Calu3 (cell line): ENCODE measurements at regions not wholly inside any gene's neighbourhood (a gene's known extent, or its start where the extent isn't known, plus 50 kb on each side); places are given as distances from the start of the nearest gene placed in this dataset.
A peak's percentile ranks its signal among the peaks of the same experiment; 100 is the strongest.

ENCODE experiments used
- BruUV-seq: library from RNA; stranded (reverse); fragments of 400-500 nt; replicated peaks from 2 replicates; lab custom pipeline; 2021; lab: Mats Ljungman, UMichigan
- CTCF ChIA-PET: fragments of 300-600 bp; sonication (Branson Sonifier 250); formaldehyde crosslinking; loops from one replicate; lab custom pipeline; 2022; ENCODE audit warnings: antibody characterized with exemption; lab: Charles Lee
- DNase-seq: peaks from one replicate; pipeline ENCODE4 v3.0.0; 2022
- H3K27ac Mint-ChIP-seq: one replicate; pipeline ENCODE4 v1.8.0; 2022; ENCODE audit warnings: mixed read lengths; ENCODE audit not compliant: unreplicated experiment
- H3K27me3 Mint-ChIP-seq: one replicate; pipeline ENCODE4 v1.8.0; 2022; ENCODE audit warnings: mixed read lengths; ENCODE audit not compliant: unreplicated experiment
- H3K36me3 Mint-ChIP-seq: one replicate; pipeline ENCODE4 v1.8.0; 2022; ENCODE audit warnings: mild to moderate bottlenecking, moderate library complexity, mixed read lengths; ENCODE audit not compliant: insufficient read depth, unreplicated experiment
- H3K4me1 Mint-ChIP-seq: one replicate; pipeline ENCODE4 v1.8.0; 2022; ENCODE audit warnings: mild to moderate bottlenecking, low read depth, mixed read lengths; ENCODE audit not compliant: unreplicated experiment
- H3K4me3 Mint-ChIP-seq: one replicate; pipeline ENCODE4 v1.8.0; 2022; ENCODE audit warnings: mild to moderate bottlenecking, low read depth, moderate library complexity, mixed read lengths; ENCODE audit not compliant: unreplicated experiment
- H3K9me3 Mint-ChIP-seq: one replicate; pipeline ENCODE4 v1.8.0; 2022; ENCODE audit warnings: low read depth, mixed read lengths; ENCODE audit not compliant: unreplicated experiment
- CTCF ChIP-seq: fragments of 200-600 bp; IDR thresholded peaks from one replicate; pipeline ENCODE4 v1.8.0; 2022; ENCODE audit warnings: antibody characterized with exemption; ENCODE audit not compliant: unreplicated experiment
- intact Hi-C: fragments of 100-400 bp; cut with micrococcal nuclease; formaldehyde crosslinking; loops from one replicate; pipeline ENCODE4 v1.10.0; 2022; ENCODE audit not compliant: unreplicated experiment

DNA sequence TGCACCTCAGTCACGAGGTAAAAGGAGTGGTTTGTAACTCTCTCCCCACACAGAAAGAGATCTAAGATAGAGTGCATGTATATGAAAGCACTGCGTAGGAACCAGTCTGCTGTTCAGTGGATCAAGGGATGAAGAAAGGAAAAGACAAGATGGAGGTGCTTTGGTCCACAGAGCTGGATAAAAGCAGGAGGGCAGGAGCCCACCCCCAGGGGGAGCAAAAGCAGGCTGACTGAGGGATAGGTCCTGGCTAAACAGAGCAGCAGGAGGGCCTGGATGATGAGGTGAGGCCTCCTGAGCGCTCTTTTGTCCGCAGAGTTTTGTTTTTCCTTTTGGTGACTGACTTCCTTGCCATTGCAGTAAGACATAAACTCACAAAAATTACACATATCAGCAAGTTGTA lies 293.5 kb upstream of the C9orf72 start:
- no TSS peak for BruUV-seq
- Mint-ChIP-seq H3K4me1 (peaks cover 19% of the 10 kb centered on the region), H3K36me3 (no peaks in the 10 kb centered on the region), H3K9me3 (no peaks in the 10 kb centered on the region), H3K27ac (no peak overlapping the region), H3K27me3 (no peaks in the 10 kb centered on the region), H3K4me3 (no peak overlapping the region)
- intact Hi-C loops: no loop called here
- no peak for DNase-seq
- TF ChIP-seq CTCF: no peak
- CTCF ChIA-PET: no interaction called here

- Mint-ChIP-seq H3K36me3 (no peaks in the 10 kb centered on the region), H3K4me3 (no peak overlapping the region), H3K27me3 (peaks cover 17% of the 10 kb centered on the region), H3K4me1 (peaks cover 11% of the 10 kb centered on the region), H3K9me3 (no peaks in the 10 kb centered on the region), H3K27ac (no peak overlapping the region)
- CTCF ChIA-PET: no interaction called here
- peak; percentile 49 for DNase-seq
- intact Hi-C loops: no loop called here
- no peak for TF ChIP-seq CTCF
- BruUV-seq: no TSS peak
Observed at GRCh38 chr9:27870404-27870803, 297.1 kb upstream of the C9orf72 start.

DNA sequence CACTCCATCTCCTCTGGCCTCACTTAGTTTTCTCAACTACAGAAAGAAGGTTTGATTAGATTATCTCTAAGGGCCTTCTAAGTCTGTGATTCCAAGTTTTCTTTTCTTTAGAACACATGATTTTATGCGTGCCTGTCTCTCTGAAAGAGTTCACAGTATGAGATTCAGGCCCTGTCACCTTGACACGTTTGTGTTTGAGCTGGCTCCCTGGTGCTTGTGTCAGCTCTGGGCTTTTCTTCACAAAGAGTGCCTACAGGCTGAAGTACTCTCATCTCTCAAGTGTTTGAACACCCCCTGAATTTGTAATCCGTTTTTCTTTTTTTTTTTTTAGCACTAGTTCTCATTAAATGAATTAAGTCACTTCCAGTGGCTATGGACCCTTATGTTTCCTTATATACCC lies 306.9 kb upstream of the C9orf72 start:
- no peaks in the 10 kb centered on the region for H3K4me1 Mint-ChIP-seq
- intact Hi-C loops: no loop called here
- BruUV-seq: no TSS peak
- CTCF ChIA-PET: no interaction called here
- H3K9me3 Mint-ChIP-seq: no peaks in the 10 kb centered on the region
- no peak overlapping the region for H3K4me3 Mint-ChIP-seq
- peaks cover 58% of the 10 kb centered on the region for H3K27me3 Mint-ChIP-seq
- no peak for DNase-seq
- no peak for TF ChIP-seq CTCF
- no peak overlapping the region for H3K27ac Mint-ChIP-seq
- no peaks in the 10 kb centered on the region for H3K36me3 Mint-ChIP-seq

DNA sequence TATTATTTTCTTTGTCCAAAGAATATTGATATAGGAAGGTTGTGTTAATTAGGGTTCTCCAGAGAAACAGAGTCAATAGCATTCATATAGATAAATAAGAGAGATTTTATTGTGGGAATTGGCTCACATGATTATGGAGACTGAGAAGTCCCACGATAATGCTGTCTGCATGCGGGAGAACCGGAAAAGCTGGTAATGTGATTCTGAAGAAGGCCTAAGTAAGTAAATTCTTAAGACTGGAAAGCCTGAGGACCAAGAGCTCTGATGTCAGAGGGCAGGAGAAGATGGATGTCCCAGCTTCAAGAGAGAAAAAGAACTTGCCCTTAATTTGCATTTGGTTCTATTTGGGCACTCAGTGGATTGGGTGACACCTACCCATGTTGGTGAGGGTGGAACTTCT lies 307.4 kb upstream of the C9orf72 start:
- BruUV-seq: no TSS peak
- no peak overlapping the region for H3K27ac Mint-ChIP-seq
- intact Hi-C loops: no loop called here
- peaks cover 53% of the 10 kb centered on the region for H3K27me3 Mint-ChIP-seq
- H3K4me1 Mint-ChIP-seq: no peaks in the 10 kb centered on the region
- TF ChIP-seq CTCF: no peak
- CTCF ChIA-PET: no interaction called here
- no peak for DNase-seq
- no peaks in the 10 kb centered on the region for H3K9me3 Mint-ChIP-seq
- no peak overlapping the region for H3K4me3 Mint-ChIP-seq
- no peaks in the 10 kb centered on the region for H3K36me3 Mint-ChIP-seq
